Stimulated activated CD4-positive, alpha-beta T cell treated with anti-CD3 and anti-CD28 coated beads, TNF-alpha, amount 100 ng/mL, for 48 hours (primary cell): ENCODE measurements at regions not wholly inside any gene's neighbourhood (a gene's known extent, or its start where the extent isn't known, plus 50 kb on each side); places are given as distances from the start of the nearest gene placed in this dataset.

Experiments used
- DNase-seq, 3 donors: peaks; one replicate each; pipeline ENCODE4 v3.0.0-alpha.2; 2020; ENCODE audit warnings: low read depth in 3 of 3

- DNase-seq, result no peak
Observed at GRCh38 chr5:105428451-105429380, 1866.1 kb upstream of the NUDT12 start.

- no peak for DNase-seq
Observed at GRCh38 chr5:105414067-105414466, 1851.5 kb upstream of the NUDT12 start.

- DNase-seq, result no peak
Observed at GRCh38 chr5:105413406-105413990, 1850.9 kb upstream of the NUDT12 start.

- DNase-seq, result no peak
Observed at GRCh38 chr5:105409695-105410094, 1847.1 kb upstream of the NUDT12 start.

- DNase-seq, result no peak
Observed at GRCh38 chr5:105407200-105407599, 1844.6 kb upstream of the NUDT12 start.

GRCh38 chr5:105397749-105398148 lies 1835.2 kb upstream of the NUDT12 start:
- DNase-seq, result no peak

- no peak for DNase-seq
Observed at GRCh38 chr5:105392710-105393149, 1830.1 kb upstream of the NUDT12 start.

GRCh38 chr5:105392122-105392709 lies 1829.6 kb upstream of the NUDT12 start:
- DNase-seq, result no peak

GRCh38 chr5:105380126-105380525 lies 1817.5 kb upstream of the NUDT12 start:
- no peak for DNase-seq

GRCh38 chr5:105371169-105371568 lies 1808.6 kb upstream of the NUDT12 start:
- DNase-seq, result no peak

- DNase-seq, result no peak
Observed at GRCh38 chr5:105350486-105351140, 1788.0 kb upstream of the NUDT12 start.

- DNase-seq, result no peak
Observed at GRCh38 chr5:105331558-105331957, 1769.0 kb upstream of the NUDT12 start.

- no peak for DNase-seq
Observed at GRCh38 chr5:105330185-105330584, 1767.6 kb upstream of the NUDT12 start.

- no peak for DNase-seq
Observed at GRCh38 chr5:105304859-105305258, 1742.3 kb upstream of the NUDT12 start.

- DNase-seq, result no peak
Observed at GRCh38 chr5:105288946-105289345, 1726.4 kb upstream of the NUDT12 start.

- no peak for DNase-seq
Observed at GRCh38 chr5:105283134-105283533, 1720.5 kb upstream of the NUDT12 start.

GRCh38 chr5:105274079-105274478 lies 1711.5 kb upstream of the NUDT12 start:
- no peak for DNase-seq

- DNase-seq, result no peak
Observed at GRCh38 chr5:105263515-105263914, 1700.9 kb upstream of the NUDT12 start.

- DNase-seq, result no peak
Observed at GRCh38 chr5:105259581-105260217, 1697.1 kb upstream of the NUDT12 start.

- no peak for DNase-seq
Observed at GRCh38 chr5:105238561-105238960, 1676.0 kb upstream of the NUDT12 start.

- no peak for DNase-seq
Observed at GRCh38 chr5:105230516-105231157, 1668.0 kb upstream of the NUDT12 start.
